ENCODE measurements at regions not wholly inside any gene's neighbourhood (a gene's known extent, or its start where the extent isn't known, plus 50 kb on each side); places are given as distances from the start of the nearest gene placed in this dataset.

- TF ChIP-seq POLR2A (IDR thresholded peaks at IDR 0.05; ENCODE audit: low read depth) (no peak), POLR2AphosphoS5 (IDR thresholded peaks at IDR 0.05) (no peak), CTCF (IDR thresholded peaks at IDR 0.05) (no peak), EP300 (IDR thresholded peaks at IDR 0.05) (no peak)
These were observed 88.8 kb upstream of the EYA2 start for GRCh38 chr20:46805836-46806235.
